Caco-2 (cell line): ENCODE measurements at regions not wholly inside any gene's neighbourhood (a gene's known extent, or its start where the extent isn't known, plus 50 kb on each side); places are given as distances from the start of the nearest gene placed in this dataset.

Experiments
- BruUV-seq: library from RNA; stranded (reverse); fragments of 400-500 nt; replicated peaks from 2 replicates; lab custom pipeline; 2021; lab: Mats Ljungman, UMichigan
- CTCF ChIA-PET: fragments of 300-600 bp; sonication (Branson Sonifier 250); formaldehyde crosslinking; loops from one replicate; lab custom pipeline; 2022; ENCODE audit warnings: antibody characterized with exemption; lab: Charles Lee
- POLR2A ChIA-PET: fragments of 300-600 bp; sonication (Branson Sonifier 250); formaldehyde crosslinking; loops from one replicate; lab custom pipeline; 2022; ENCODE audit warnings: antibody characterized with exemption; lab: Charles Lee
- DNase-seq, 2 experiments: peaks; one replicate each; pipeline versions ENCODE4 v3.0.0 to v3.0.0-alpha.2; 2020 to 2022
- H3K27me3 ChIP-seq: replicated peaks from 2 replicates; pipeline ENCODE4 v1.6.0; 2011; ENCODE audit warnings: low read length; ENCODE audit not compliant: control insufficient read depth, insufficient read depth
- H3K36me3 ChIP-seq: 2 replicates; pipeline ENCODE4 v1.5.1; 2011; ENCODE audit warnings: low read length; ENCODE audit not compliant: control insufficient read depth, insufficient read depth
- H3K4me1 ChIP-seq: fragments of 250-450 bp; sonication (Bioruptor Pico); 2 replicates; pipeline ENCODE4 v1.5.1; 2020; ENCODE audit warnings: mild to moderate bottlenecking
- H3K4me3 ChIP-seq: 2 replicates; pipeline ENCODE4 v1.5.1; 2011; ENCODE audit warnings: low read depth, mild to moderate bottlenecking, control low read depth, low read length
- H3K9me3 ChIP-seq: fragments of 250-450 bp; sonication (Bioruptor Pico); 2 replicates; pipeline ENCODE4 v1.5.1; 2020; ENCODE audit warnings: mild to moderate bottlenecking, moderate library complexity
- H3K27ac Mint-ChIP-seq: one replicate; pipeline ENCODE4 v1.8.0; 2022; ENCODE audit warnings: mixed read lengths; ENCODE audit not compliant: unreplicated experiment
- H3K27me3 Mint-ChIP-seq: one replicate; pipeline ENCODE4 v1.8.0; 2022; ENCODE audit warnings: mixed read lengths; ENCODE audit not compliant: insufficient read depth, unreplicated experiment
- H3K36me3 Mint-ChIP-seq: one replicate; pipeline ENCODE4 v1.8.0; 2022; ENCODE audit warnings: mild to moderate bottlenecking, mixed read lengths; ENCODE audit not compliant: insufficient read depth, unreplicated experiment
- H3K4me1 Mint-ChIP-seq: one replicate; pipeline ENCODE4 v1.8.0; 2022; ENCODE audit warnings: low read depth, mixed read lengths; ENCODE audit not compliant: unreplicated experiment
- H3K4me3 Mint-ChIP-seq: one replicate; pipeline ENCODE4 v1.8.0; 2022; ENCODE audit warnings: mild to moderate bottlenecking, moderate library complexity, mixed read lengths; ENCODE audit not compliant: unreplicated experiment
- H3K9me3 Mint-ChIP-seq: one replicate; pipeline ENCODE4 v1.8.0; 2022; ENCODE audit warnings: mixed read lengths; ENCODE audit not compliant: unreplicated experiment
- CTCF ChIP-seq, 2 experiments: fragments of 200-600 bp in 1 of 2; IDR thresholded peaks; 1 replicate in 1 of 2; 2 replicates in 1 of 2; pipeline versions ENCODE4 v1.5.1 to v1.8.0; 2011 to 2022; ENCODE audit warnings: antibody characterized with exemption in 1 of 2, control low read depth in 1 of 2, inconsistent platforms in 1 of 2, low read depth in 1 of 2, low read length in 1 of 2, mild to moderate bottlenecking in 1 of 2, moderate library complexity in 1 of 2; ENCODE audit not compliant: insufficient read depth in 1 of 2, severe bottlenecking in 1 of 2, unreplicated experiment in 1 of 2
- intact Hi-C: fragments of 100-400 bp; cut with micrococcal nuclease; formaldehyde crosslinking; loops from one replicate; pipeline ENCODE4 v1.10.0; 2022; ENCODE audit not compliant: unreplicated experiment

- no peak overlapping the region for H3K4me3 ChIP-seq
- no peaks in the 10 kb centered on the region for H3K4me1 ChIP-seq
- H3K36me3 ChIP-seq, result no peaks in the 10 kb centered on the region
- Mint-ChIP-seq H3K27me3 (peaks cover 10% of the 10 kb centered on the region), H3K36me3 (no peaks in the 10 kb centered on the region), H3K4me1 (no peaks in the 10 kb centered on the region), H3K9me3 (no peaks in the 10 kb centered on the region), H3K27ac (no peak overlapping the region), H3K4me3 (no peak overlapping the region)
- no TSS peak for BruUV-seq
- no peak for DNase-seq
- ChIA-PET POLR2A (no interaction called here), CTCF (no interaction called here)
- no peaks in the 10 kb centered on the region for H3K9me3 ChIP-seq
- intact Hi-C loops, result no loop called here
- no peak for TF ChIP-seq CTCF (IDR thresholded peaks at IDR 0.05; ENCODE audit: insufficient read depth in 1 of 2, low read depth in 1 of 2, low read length in 1 of 2, severe bottlenecking in 1 of 2, unreplicated experiment in 1 of 2)
- H3K27me3 ChIP-seq, result no peaks in the 10 kb centered on the region; the same call in 1 of the 2 replicates
These were observed 408.7 kb upstream of the TNRC6C start for GRCh38 chr17:77549726-77550366.

GRCh38 chr17:77553459-77554066 is 404.9 kb upstream of the TNRC6C start:
- peaks cover 22% of the 10 kb centered on the region for H3K27me3 Mint-ChIP-seq
- no peaks in the 10 kb centered on the region for H3K9me3 ChIP-seq
- no peak for DNase-seq
- H3K36me3 Mint-ChIP-seq, result no peaks in the 10 kb centered on the region
- no peaks in the 10 kb centered on the region for H3K4me1 Mint-ChIP-seq
- intact Hi-C loops, result no loop called here
- H3K27me3 ChIP-seq, result peaks cover 2% of the 10 kb centered on the region
- no peak overlapping the region for H3K4me3 ChIP-seq
- H3K4me1 ChIP-seq, result no peaks in the 10 kb centered on the region
- no peak overlapping the region for H3K27ac Mint-ChIP-seq
- ChIA-PET CTCF (interaction anchor here (0.6 kb wide), 1 partner anchor 1328 kb away, joined by 4 read pairs; no protein-coding TSS in a partner anchor), POLR2A (no interaction called here)
- TF ChIP-seq CTCF (IDR thresholded peaks at IDR 0.05; ENCODE audit: insufficient read depth in 1 of 2, low read depth in 1 of 2, low read length in 1 of 2, severe bottlenecking in 1 of 2, unreplicated experiment in 1 of 2), result no peak
- no peaks in the 10 kb centered on the region for H3K36me3 ChIP-seq
- no peaks in the 10 kb centered on the region for H3K9me3 Mint-ChIP-seq
- H3K4me3 Mint-ChIP-seq, result no peak overlapping the region
- no TSS peak for BruUV-seq

- no peaks in the 10 kb centered on the region for H3K4me1 ChIP-seq
- Mint-ChIP-seq H3K4me1 (peaks cover 8% of the 10 kb centered on the region), H3K36me3 (no peaks in the 10 kb centered on the region), H3K9me3 (no peaks in the 10 kb centered on the region), H3K4me3 (no peak overlapping the region), H3K27ac (no peak overlapping the region), H3K27me3 (peaks cover 27% of the 10 kb centered on the region)
- ChIA-PET CTCF (no interaction called here), POLR2A (no interaction called here)
- no peak for TF ChIP-seq CTCF (IDR thresholded peaks at IDR 0.05; ENCODE audit: insufficient read depth in 1 of 2, low read depth in 1 of 2, low read length in 1 of 2, severe bottlenecking in 1 of 2, unreplicated experiment in 1 of 2)
- H3K36me3 ChIP-seq, result no peaks in the 10 kb centered on the region
- BruUV-seq, result no TSS peak
- intact Hi-C loops, result no loop called here
- H3K9me3 ChIP-seq, result no peaks in the 10 kb centered on the region
- DNase-seq, result no peak
- H3K4me3 ChIP-seq, result no peak overlapping the region
- H3K27me3 ChIP-seq, result peaks cover 2% of the 10 kb centered on the region
These were observed 403.3 kb upstream of the TNRC6C start for GRCh38 chr17:77555121-77555591.
